ENCODE measurements at regions not wholly inside any gene's neighbourhood (a gene's known extent, or its start where the extent isn't known, plus 50 kb on each side); places are given as distances from the start of the nearest gene placed in this dataset.
A peak's percentile ranks its signal among the peaks of the same experiment; 100 is the strongest.
"Not testable (repeated sequence)": the region's sequence is repeated elsewhere in the genome, so short reads cannot be mapped to it uniquely, and the experiment has no call there.

DNA sequence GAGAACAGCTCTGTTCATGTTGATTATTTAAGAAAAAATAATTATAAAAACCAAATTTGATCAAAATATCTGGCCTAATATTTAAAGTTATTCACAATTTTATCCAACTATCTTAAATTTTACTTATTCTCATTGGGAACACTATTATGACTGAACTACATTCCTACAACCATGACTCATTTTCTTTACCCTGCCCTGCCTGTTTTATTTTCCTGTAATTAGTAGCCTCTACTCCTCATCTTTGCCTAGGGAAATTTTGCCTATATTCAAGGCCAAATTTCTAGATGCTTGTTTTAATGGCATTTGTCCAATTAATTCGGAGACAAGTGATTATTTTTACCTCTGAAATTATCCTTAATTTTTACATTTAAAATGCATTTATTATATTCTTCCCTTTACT, 289.7 kb upstream of the TMEM229A start:
- DNase-seq, result no peak

DNA sequence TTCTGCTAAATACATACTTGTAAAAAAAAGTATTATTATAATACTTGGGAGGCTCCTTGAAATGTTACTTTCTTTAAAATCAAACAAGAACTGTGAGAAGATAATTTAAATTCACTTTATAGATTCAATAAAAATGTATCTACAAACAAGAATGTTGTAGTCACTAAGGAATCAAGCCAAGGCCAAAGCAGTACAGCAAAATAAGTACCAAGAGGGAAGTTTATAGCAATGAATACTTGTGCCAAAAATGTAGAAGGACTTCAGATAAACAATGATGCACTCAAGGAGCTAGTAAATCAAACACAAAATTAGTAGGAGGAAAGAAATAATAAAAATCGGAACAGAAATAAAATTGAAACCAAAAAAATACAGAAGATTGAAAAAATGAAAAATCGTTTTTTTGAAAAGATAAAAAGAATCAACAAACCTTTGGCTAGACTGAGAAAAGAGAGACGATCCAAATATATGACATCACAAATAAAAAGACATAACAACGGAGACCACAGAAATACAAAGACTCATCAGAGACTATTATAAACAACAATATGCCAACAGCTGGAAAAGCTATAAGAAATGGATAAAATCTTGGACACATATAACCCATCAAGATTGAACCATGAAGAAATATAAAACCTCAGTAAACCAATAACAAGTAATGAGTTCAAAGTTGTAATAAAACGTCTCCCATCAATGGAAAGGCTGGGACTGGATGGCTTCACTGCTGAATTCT, 286.0 kb upstream of the TMEM229A start:
- no peak for DNase-seq

DNA sequence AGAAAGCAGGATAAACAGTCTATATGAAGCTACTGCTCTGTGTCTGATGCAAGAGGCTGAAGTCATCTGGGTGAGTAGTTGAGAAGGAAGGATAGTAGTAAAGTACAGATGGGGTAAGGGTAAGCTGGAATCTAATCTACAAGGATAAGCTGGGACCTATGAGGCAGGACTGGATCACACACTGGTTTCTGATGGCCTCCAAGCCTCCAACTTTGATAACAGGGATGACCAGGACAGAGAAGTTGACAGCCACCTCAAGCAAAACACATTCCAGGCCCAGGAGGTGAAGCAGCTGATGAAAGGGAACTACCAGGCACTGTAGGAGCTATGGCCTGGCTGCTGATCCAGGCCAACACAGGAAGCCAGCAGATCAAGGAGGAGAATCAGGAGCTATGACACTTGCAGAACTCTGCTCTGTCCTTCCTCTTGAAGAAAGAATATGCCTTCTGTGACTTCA, 278.1 kb upstream of the TMEM229A start:
- no peak for DNase-seq

- DNase-seq, result no peak
Observed at GRCh38 chr7:124308384-124308783, 275.5 kb upstream of the TMEM229A start.

DNA sequence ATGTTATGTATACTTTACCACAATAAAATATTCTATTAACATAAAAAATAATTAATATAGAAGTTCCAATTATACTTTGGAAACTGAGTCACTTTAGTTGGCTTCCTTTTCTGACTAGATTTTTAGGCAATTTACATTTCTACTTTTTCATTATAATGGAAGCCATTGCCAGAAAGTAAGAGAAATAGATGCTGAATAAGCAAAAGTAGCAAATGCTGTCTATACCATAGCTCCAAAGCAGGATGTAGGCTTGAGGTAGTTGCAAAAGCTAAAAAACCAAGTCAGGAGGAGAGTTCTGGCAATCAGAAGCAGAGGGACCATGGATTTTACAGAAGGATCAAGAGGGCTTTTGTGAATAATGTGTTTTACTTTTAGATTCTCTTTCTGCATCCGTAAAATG, 262.4 kb upstream of the TMEM229A start:
- no peak for DNase-seq

DNA sequence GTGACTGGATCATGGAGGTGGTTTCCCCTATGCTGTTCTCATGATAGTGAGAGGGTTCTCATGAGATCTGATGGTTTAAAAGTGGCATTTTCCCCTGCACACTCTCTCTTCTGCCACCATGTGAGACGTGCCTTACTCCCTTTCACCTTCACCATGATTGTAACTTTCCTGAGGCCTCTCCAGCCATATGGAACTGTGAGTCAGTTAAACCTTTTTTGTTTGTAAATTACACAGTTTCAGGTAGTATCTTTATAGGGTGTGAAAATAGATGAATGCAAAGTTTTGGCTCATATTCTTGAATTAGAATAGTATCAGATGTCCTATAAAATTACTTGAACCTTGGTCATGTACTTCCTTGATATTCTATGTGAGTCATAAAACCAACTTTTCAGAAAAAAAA, 252.1 kb upstream of the TMEM229A start:
- no peak for DNase-seq

- DNase-seq, result peak; percentile 14
Observed at GRCh38 chr7:124276005-124276622, 243.2 kb upstream of the TMEM229A start.

DNA sequence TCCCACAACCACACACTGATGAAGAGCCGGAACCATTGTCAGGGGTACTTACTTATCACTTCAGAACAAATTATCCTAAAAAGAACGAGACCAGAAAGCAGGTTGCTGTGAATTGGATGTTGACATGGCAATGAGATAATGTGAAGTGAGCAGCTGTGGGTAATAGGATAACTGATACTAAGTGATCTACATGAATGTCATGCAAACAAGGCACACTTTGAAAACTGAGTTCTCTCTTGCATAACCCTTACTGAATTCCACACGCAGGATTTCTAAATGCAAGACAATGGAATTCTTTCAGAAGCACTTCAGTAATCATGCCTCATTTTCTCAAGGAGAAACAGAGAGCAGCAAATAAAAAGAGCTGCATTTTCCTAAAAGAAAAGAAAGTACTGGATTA, 242.5 kb upstream of the TMEM229A start:
- DNase-seq, result no peak

DNA sequence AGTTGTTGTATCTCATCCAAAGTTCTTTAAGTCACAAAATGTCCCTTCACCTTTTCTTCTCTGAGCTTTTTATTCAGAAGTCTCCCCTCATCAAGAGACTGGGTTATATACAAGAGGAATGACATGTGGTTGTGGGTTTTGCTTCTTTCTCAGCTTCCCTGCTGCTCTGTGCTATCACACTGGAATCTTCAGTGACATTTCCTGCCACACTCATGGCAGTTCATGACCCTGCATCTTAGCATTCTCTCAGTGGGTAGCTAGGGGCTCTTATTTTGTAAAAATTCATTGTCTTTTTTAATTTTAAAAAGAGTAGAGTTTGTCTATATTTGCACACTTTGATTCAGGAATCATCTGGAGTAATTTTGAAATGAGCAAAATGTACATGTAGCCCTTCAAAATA, 236.9 kb upstream of the TMEM229A start:
- DNase-seq, result no peak

DNA sequence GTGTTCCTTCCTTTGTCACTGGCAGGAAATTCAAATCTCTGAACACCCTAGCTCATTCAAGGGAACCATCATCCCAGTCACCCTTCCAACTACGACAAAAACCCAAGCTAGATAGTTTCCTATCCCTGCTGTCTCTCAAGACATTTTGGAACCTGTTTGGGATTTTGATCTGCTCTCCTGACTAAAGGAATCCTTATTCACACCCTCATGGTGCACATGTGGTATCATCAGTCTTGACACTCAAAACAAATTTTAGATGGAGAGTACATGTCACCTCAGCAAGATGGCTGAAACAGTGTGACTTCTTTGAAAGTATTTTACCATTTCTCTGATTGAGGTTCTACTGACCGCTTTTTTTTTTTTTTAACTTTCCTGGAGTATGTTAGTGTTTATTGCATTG, 234.3 kb upstream of the TMEM229A start:
- no peak for DNase-seq

GRCh38 chr7:124263232-124263827, 230.5 kb upstream of the TMEM229A start:
- DNase-seq, result no peak

- DNase-seq, result no peak
Observed at GRCh38 chr7:124261710-124262109, 228.8 kb upstream of the TMEM229A start.

DNA sequence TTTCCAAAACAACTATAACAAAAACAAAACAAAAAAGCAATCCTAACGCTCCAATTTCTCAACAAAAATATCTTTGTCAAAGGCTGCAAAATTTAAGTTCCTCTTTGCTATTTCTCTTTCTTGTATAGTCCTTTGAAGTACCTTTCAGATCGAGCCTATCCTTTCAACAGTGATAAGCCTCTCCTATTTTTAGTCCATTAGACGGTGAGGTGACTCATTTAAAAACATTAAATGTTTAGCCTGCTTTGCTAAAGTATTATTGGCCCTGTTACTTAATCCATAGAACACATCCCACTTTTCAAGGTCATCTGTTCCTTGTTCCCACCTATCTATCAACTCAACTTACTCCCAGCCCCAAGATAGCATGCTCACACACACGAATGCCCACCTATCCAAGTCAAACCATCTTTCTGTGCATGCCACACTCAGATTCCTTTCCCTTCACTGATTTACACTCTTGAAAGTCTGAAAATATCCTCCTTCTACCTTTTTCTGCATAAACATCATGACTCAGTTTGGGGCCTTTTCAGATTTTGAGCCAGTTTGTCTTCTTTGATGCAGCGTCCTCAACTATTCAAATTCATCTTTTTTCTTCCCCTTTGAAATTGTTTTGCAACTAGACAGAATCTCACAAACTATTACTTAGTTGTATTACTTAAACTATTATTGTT, 224.9 kb upstream of the TMEM229A start:
- no peak for DNase-seq

- DNase-seq, result no peak
Observed at GRCh38 chr7:124255041-124255655, 222.3 kb upstream of the TMEM229A start.

- DNase-seq, result no peak
Observed at GRCh38 chr7:124254396-124254795, 221.5 kb upstream of the TMEM229A start.

DNA sequence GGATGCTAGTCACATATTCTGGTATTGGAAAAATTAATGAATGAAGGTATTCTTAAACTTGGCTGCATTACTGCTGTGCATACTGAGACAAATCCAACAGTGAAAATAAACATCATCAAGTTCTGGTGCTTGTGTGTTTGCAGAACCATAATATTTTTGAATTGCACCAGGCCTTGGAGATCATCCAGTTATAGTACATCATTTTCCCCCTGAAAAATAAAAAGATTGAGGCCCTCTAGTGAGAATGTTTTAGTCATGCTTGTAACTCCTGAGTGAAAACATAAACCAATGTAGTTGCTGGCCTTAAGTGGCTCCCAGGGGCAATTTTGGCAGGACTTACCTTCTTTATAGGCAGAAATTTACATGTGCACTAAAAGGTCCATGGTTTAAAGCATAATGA, 218.8 kb upstream of the TMEM229A start:
- no peak for DNase-seq

GRCh38 chr7:124250297-124251034, 217.6 kb upstream of the TMEM229A start:
- DNase-seq, result no peak

DNA sequence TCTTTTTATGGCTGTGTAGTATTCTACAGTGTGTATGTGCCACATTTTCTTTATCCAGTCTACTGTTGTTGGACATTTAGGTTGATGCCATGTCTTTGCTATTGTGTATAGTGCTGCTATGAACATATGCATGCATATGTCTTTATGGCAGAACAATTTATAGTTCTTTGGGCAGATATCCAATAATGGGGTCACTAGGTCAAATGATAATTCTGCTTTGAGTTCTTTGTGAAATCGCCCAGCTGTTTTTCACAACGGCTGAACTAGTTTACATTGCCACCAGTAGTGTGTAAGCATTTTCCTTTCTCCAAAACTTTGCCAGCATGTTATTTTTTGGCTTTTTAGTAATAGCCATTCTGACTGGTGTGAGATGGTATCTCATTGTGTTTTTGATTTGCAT, 214.8 kb upstream of the TMEM229A start:
- no peak for DNase-seq

DNA sequence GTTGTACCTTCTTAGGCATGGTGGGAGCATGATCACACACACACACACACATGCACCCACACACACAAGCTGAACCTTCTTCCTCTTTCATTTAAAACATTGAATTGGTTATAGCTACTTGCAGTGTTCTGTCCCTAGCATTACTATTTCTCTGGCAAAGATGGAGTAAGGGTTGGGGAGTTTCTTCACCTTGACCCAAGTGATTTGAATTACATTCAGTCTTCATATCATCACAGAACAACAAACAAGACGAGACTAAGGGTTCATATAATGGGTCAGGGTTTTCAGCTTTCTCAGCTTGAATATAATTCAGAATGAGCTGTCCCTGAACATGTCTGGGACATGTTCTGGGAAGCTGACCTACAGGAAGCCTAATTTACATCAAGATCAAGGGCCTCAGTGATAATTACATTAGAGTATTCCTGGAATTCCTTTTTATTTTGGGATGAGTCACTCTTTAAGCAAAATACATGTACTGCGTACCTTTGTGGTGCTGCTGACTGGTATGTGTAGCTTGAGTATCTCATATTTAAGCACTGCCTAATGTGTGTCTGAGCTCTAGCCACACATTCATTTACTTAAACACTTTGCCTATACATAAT, 213.5 kb upstream of the TMEM229A start:
- DNase-seq, result no peak

DNA sequence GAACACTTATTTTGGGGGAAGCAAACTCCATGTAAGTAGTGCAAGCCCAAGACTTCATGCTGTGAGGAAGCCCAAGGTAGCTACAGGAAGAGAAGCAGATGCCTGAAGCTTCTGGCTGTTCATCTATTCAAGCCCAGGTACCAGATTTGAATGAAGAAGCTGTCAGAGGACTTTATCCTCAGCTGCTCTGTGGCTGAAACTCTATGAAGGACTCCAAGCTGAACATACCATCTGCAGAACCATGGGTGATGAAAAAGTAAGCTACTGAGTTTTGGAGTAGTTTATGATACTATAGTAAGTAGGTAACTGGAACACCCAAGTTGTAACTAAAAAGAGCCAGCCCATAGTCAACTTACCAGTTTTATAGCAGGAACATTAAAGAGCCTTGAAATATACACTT, 211.6 kb upstream of the TMEM229A start:
- not testable (repeated sequence) for DNase-seq

- no peak for DNase-seq
Observed at GRCh38 chr7:124219681-124220080, 186.8 kb upstream of the TMEM229A start.

DNA sequence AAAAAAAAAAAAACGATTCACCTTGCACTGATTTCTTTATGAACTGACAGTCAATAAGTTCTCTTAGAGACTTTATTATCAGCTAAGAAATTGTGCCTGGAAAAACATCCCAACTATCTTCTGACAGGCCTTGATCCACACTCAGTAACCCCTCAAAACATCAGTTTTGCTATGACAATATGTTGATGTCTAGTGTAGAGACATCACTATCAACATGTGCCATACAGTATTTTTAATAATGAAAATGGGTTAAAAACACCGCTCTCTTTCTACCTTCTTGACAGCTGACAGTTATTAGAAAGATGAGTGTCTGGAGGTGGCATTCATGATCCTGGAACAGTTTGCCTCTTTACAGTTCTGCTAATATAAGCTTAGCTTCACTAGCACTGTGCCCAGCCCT, 175.8 kb upstream of the TMEM229A start:
- DNase-seq, result no peak

Data from NCI-H1694 treated with DMSO at 0.1 percent for 48 hours (cell line).